ENCODE measurements at regions not wholly inside any gene's neighbourhood (a gene's known extent, or its start where the extent isn't known, plus 50 kb on each side); places are given as distances from the start of the nearest gene placed in this dataset.

DNA sequence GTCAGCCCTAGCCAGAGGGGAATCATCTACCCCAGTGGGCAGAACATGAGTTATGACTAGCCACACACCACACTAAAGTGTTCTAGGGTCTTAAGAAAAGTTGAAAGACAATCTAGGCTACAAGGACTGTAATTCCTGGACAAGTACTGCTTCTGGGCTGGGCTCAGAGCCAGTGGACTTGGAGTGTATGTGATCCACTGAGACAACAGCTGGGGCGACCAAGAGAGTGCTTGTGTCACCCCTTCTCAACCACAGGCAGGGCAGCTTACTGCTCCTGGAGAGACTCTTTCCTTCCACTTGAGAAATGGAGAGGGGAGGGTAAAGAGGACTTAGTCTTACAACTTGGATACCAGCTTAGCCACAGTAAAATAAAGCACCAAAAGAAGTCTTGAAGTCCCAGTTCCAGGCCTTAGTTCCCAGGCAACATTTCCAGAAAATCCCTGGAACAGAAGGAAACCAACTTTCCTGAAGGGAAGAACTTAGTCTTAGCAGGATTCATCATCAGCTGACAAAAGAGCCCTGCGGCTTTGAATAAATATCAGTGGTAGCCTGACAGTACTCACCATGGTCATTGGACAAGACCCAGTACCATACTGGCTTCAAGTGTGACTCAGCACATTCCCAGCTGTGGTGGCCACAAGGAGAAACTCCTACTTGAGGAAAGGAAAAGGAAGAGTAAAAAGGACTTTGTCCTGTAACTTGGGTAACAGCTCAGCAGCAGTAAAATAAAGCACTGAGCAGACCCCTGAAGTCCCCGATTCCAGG is 355.1 kb upstream of the ADGRB3 start:
- Histone ChIP-seq H3K9ac (no peak overlapping the region), H3K27ac (no peak overlapping the region), H3K4me1 (ENCODE audit: low read depth, poor library complexity, severe bottlenecking) (no peaks in the 10 kb centered on the region), H4K20me1 (ENCODE audit: insufficient read depth) (no peaks in the 10 kb centered on the region), H3K4me2 (no peak overlapping the region), H3K27me3 (ENCODE audit: insufficient read depth, low read depth) (no peaks in the 10 kb centered on the region), H3K79me2 (ENCODE audit: insufficient read depth, low read depth) (no peaks in the 10 kb centered on the region), H3K4me3 (IDR thresholded peaks at IDR 0.05; ENCODE audit: insufficient read depth, low read depth, low read length) (no peak overlapping the region), H3K36me3 (ENCODE audit: insufficient read depth) (no peaks in the 10 kb centered on the region), H2AFZ (ENCODE audit: low read depth) (no peak overlapping the region)
- TF ChIP-seq, protein P1, sequence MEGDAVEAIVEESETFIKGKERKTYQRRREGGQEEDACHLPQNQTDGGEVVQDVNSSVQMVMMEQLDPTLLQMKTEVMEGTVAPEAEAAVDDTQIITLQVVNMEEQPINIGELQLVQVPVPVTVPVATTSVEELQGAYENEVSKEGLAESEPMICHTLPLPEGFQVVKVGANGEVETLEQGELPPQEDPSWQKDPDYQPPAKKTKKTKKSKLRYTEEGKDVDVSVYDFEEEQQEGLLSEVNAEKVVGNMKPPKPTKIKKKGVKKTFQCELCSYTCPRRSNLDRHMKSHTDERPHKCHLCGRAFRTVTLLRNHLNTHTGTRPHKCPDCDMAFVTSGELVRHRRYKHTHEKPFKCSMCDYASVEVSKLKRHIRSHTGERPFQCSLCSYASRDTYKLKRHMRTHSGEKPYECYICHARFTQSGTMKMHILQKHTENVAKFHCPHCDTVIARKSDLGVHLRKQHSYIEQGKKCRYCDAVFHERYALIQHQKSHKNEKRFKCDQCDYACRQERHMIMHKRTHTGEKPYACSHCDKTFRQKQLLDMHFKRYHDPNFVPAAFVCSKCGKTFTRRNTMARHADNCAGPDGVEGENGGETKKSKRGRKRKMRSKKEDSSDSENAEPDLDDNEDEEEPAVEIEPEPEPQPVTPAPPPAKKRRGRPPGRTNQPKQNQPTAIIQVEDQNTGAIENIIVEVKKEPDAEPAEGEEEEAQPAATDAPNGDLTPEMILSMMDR (conservative IDR thresholded peaks at IDR 0.05; ENCODE audit: low read depth, low read length), result no peak

DNA sequence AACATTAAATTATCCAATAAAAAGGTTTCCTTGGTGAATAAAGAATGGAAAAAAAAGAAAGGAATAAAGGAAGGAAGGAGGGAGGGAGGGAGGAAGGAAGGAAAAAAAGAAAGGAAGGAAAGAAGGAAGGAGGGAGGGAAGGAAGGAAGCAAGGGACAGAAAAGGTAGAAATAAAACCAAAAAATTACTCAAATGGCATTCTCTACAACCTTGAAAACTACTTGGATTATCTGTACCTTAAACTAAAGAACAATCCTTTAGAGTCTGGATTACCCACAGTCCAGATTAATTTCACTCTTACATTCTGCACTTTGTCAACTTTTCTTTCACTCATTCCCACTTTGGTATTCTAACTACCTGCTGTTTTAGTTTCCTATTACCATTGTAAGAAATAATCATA is 361.8 kb upstream of the ADGRB3 start:
- Histone ChIP-seq H2AFZ (ENCODE audit: low read depth) (no peak overlapping the region), H3K9ac (no peak overlapping the region), H3K4me3 (IDR thresholded peaks at IDR 0.05; ENCODE audit: insufficient read depth, low read depth, low read length) (no peak overlapping the region), H3K36me3 (ENCODE audit: insufficient read depth) (no peaks in the 10 kb centered on the region), H3K27ac (no peak overlapping the region), H3K4me1 (ENCODE audit: low read depth, poor library complexity, severe bottlenecking) (no peaks in the 10 kb centered on the region), H4K20me1 (ENCODE audit: insufficient read depth) (no peaks in the 10 kb centered on the region), H3K4me2 (no peak overlapping the region), H3K79me2 (ENCODE audit: insufficient read depth, low read depth) (no peaks in the 10 kb centered on the region), H3K27me3 (ENCODE audit: insufficient read depth, low read depth) (no peaks in the 10 kb centered on the region)
- TF ChIP-seq, protein P1 (conservative IDR thresholded peaks at IDR 0.05; ENCODE audit: low read depth, low read length), result no peak

DNA sequence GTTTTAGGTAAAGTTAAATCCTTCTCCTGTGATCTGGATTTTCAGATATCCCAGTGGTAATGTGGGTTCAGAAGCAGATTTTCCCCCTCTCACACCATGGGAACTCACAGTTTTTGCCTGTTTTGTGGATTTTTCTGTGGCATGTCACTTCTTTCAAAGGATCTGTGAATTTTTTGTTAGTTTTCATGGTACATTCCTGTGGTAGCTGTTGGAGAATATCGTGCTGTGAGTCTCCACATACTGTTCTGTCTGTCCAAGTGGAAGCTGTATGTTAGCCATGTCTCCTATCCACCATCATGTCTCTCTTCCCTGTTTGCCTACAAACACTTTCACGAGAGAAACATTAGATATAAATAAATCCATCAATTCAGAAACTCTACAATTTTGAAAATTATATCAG is 378.7 kb upstream of the ADGRB3 start:
- Histone ChIP-seq H3K4me1 (ENCODE audit: low read depth, poor library complexity, severe bottlenecking) (no peaks in the 10 kb centered on the region), H2AFZ (ENCODE audit: low read depth) (no peak overlapping the region), H3K27ac (no peak overlapping the region), H3K79me2 (ENCODE audit: insufficient read depth, low read depth) (no peaks in the 10 kb centered on the region), H3K4me3 (IDR thresholded peaks at IDR 0.05; ENCODE audit: insufficient read depth, low read depth, low read length) (no peak overlapping the region), H4K20me1 (ENCODE audit: insufficient read depth) (no peaks in the 10 kb centered on the region), H3K27me3 (ENCODE audit: insufficient read depth, low read depth) (no peaks in the 10 kb centered on the region), H3K4me2 (no peak overlapping the region), H3K36me3 (ENCODE audit: insufficient read depth) (no peaks in the 10 kb centered on the region), H3K9ac (no peak overlapping the region)
- TF ChIP-seq, protein P1 (conservative IDR thresholded peaks at IDR 0.05; ENCODE audit: low read depth, low read length), result no peak

DNA sequence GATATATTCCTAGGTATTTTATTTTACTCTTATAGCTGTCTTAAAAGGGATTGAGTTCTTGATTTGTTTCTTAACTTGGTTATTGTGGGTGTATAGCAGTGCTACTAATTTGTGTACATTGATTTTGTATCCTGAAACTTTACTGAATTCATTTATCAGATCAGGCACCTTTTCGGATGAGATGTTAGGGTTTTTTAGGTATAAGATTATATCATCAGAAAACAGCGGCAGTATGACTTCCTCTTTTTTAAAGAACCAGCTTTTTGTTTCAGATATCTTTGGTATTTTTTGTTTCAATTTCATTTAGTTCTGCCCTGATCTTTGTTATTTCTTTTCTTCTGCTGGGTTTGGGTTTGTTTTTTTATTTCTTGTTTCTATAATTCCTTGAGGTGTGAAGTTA is 382.4 kb upstream of the ADGRB3 start:
- H3K36me3 ChIP-seq (ENCODE audit: insufficient read depth), result no peaks in the 10 kb centered on the region
- H4K20me1 ChIP-seq (ENCODE audit: insufficient read depth), result no peaks in the 10 kb centered on the region
- H3K27me3 ChIP-seq (ENCODE audit: insufficient read depth, low read depth), result no peaks in the 10 kb centered on the region
- no peak overlapping the region for H2AFZ ChIP-seq (ENCODE audit: low read depth)
- no peak overlapping the region for H3K9ac ChIP-seq
- H3K4me2 ChIP-seq, result no peak overlapping the region
- no peaks in the 10 kb centered on the region for H3K4me1 ChIP-seq (ENCODE audit: low read depth, poor library complexity, severe bottlenecking)
- H3K79me2 ChIP-seq (ENCODE audit: insufficient read depth, low read depth), result no peaks in the 10 kb centered on the region
- no peak overlapping the region for H3K4me3 ChIP-seq (IDR thresholded peaks at IDR 0.05; ENCODE audit: insufficient read depth, low read depth, low read length)
- TF ChIP-seq, protein P1 (conservative IDR thresholded peaks at IDR 0.05; ENCODE audit: low read depth, low read length), result no peak
- H3K27ac ChIP-seq, result no peak overlapping the region
